ENCODE measurements at regions not wholly inside any gene's neighbourhood (a gene's known extent, or its start where the extent isn't known, plus 50 kb on each side); places are given as distances from the start of the nearest gene placed in this dataset.

GRCh38 chr9:82438581-82438980 is 450.0 kb downstream of the SPATA31D1 start:
- TF ChIP-seq CTCF (conservative IDR thresholded peaks at IDR 0.05; ENCODE audit: low read depth, low read length) (no peak), EZH2 (IDR thresholded peaks at IDR 0.05; ENCODE audit: low read length, unreplicated experiment) (no peak)

All from PC-3 (cell line).